ENCODE measurements at regions not wholly inside any gene's neighbourhood (a gene's known extent, or its start where the extent isn't known, plus 50 kb on each side); places are given as distances from the start of the nearest gene placed in this dataset.

- TF ChIP-seq CTCF (IDR thresholded peaks at IDR 0.05) (no peak), POLR2A (IDR thresholded peaks at IDR 0.05) (no peak), POLR2AphosphoS5 (IDR thresholded peaks at IDR 0.05) (no peak)
These were observed 57.5 kb downstream of the TAF11L14 start for GRCh38 chr5:17691762-17692161.

Measured in breast epithelium (tissue), 3 donors.